Liver (tissue), 8 donors: ENCODE measurements at regions not wholly inside any gene's neighbourhood (a gene's known extent, or its start where the extent isn't known, plus 50 kb on each side); places are given as distances from the start of the nearest gene placed in this dataset.

Experiments
- DNase-seq: peaks from one replicate; pipeline ENCODE4 v3.0.0-alpha.2; 2017; ENCODE audit warnings: low spot score
- H3K27ac ChIP-seq, 2 donors: one replicate each; pipeline ENCODE4 v1.7.0; 2013; ENCODE audit warnings: inconsistent platforms in 2 of 2, low read length in 2 of 2, control low read depth in 1 of 2, low read depth in 1 of 2, mild to moderate bottlenecking in 1 of 2
- H3K27me3 ChIP-seq, 4 donors: one replicate each; pipeline versions ENCODE4 v1.6.1 to v1.7.0; 2013; ENCODE audit warnings: low read length in 3 of 4, inconsistent platforms in 1 of 4, mild to moderate bottlenecking in 1 of 4, moderate library complexity in 1 of 4; ENCODE audit not compliant: control insufficient read depth in 4 of 4, insufficient read depth in 4 of 4
- H3K36me3 ChIP-seq, 4 donors: one replicate each; pipeline versions ENCODE4 v1.6.1 to v1.7.0; 2013; ENCODE audit warnings: low read length in 3 of 4, mild to moderate bottlenecking in 3 of 4, low read depth in 1 of 4, moderate library complexity in 1 of 4; ENCODE audit not compliant: control insufficient read depth in 4 of 4, insufficient read depth in 3 of 4
- H3K4me1 ChIP-seq, 4 donors: one replicate each; pipeline versions ENCODE4 v1.6.1 to v1.7.0; 2013; ENCODE audit warnings: low read length in 3 of 4, mild to moderate bottlenecking in 3 of 4, moderate library complexity in 1 of 4; ENCODE audit not compliant: control insufficient read depth in 4 of 4, insufficient read depth in 4 of 4
- H3K4me3 ChIP-seq, 3 donors: one replicate each; pipeline versions ENCODE4 v1.6.1 to v1.7.0; 2013; ENCODE audit warnings: low read length in 3 of 3, control low read depth in 1 of 3, low read depth in 1 of 3, mild to moderate bottlenecking in 1 of 3
- H3K9ac ChIP-seq, 2 donors: one replicate each; pipeline ENCODE4 v1.7.0; 2013; ENCODE audit warnings: low read length in 2 of 2, mild to moderate bottlenecking in 2 of 2, moderate library complexity in 2 of 2, control low read depth in 1 of 2, low read depth in 1 of 2
- H3K9me3 ChIP-seq, 4 donors: one replicate each; pipeline versions ENCODE4 v1.6.1 to v1.7.0; 2013; ENCODE audit warnings: low read length in 3 of 4; ENCODE audit not compliant: control insufficient read depth in 4 of 4
- EGR1 ChIP-seq, 2 donors: IDR thresholded peaks; 2 replicates each; pipeline ENCODE4 v1.6.1; 2016 to 2018; ENCODE audit warnings: antibody characterized with exemption in 2 of 2, low read depth in 2 of 2
- FOXA1 ChIP-seq: IDR thresholded peaks from 2 replicates; pipeline ENCODE4 v1.6.1; 2016; ENCODE audit warnings: antibody characterized with exemption
- FOXA2 ChIP-seq: IDR thresholded peaks from 2 replicates; pipeline ENCODE4 v1.6.1; 2016; ENCODE audit warnings: antibody characterized with exemption
- GABPA ChIP-seq, 2 donors: IDR thresholded peaks in 1 of 2; conservative IDR thresholded peaks in 1 of 2; 2 replicates each; pipeline ENCODE4 v1.6.1; 2016; ENCODE audit warnings: antibody characterized with exemption in 2 of 2, mild to moderate bottlenecking in 1 of 2, moderate library complexity in 1 of 2
- HNF4A ChIP-seq, 2 donors: conservative IDR thresholded peaks; 2 replicates each; pipeline ENCODE4 v1.6.1; 2016; ENCODE audit warnings: antibody characterized with exemption in 2 of 2, mild to moderate bottlenecking in 2 of 2
- HNF4G ChIP-seq: IDR thresholded peaks from 2 replicates; pipeline ENCODE4 v1.6.1; 2016; ENCODE audit warnings: antibody characterized with exemption
- JUND ChIP-seq, 2 donors: IDR thresholded peaks; 2 replicates each; pipeline ENCODE4 v1.6.1; 2016; ENCODE audit warnings: antibody characterized with exemption in 2 of 2
- MAX ChIP-seq: IDR thresholded peaks from 2 replicates; pipeline ENCODE4 v1.6.1; 2016; ENCODE audit warnings: antibody characterized with exemption
- NR2F2 ChIP-seq: IDR thresholded peaks from 2 replicates; pipeline ENCODE4 v1.6.1; 2016; ENCODE audit warnings: antibody characterized with exemption
- RAD21 ChIP-seq, 2 donors: IDR thresholded peaks; 2 replicates each; pipeline ENCODE4 v1.6.1; 2016; ENCODE audit warnings: antibody characterized with exemption in 2 of 2, mild to moderate bottlenecking in 2 of 2
- REST ChIP-seq: IDR thresholded peaks from 2 replicates; pipeline ENCODE4 v1.6.1; 2016; ENCODE audit warnings: antibody characterized with exemption, mild to moderate bottlenecking
- RXRA ChIP-seq, 2 donors: IDR thresholded peaks; 2 replicates each; pipeline ENCODE4 v1.6.1; 2017 to 2018; ENCODE audit warnings: antibody characterized with exemption in 2 of 2, mild to moderate bottlenecking in 1 of 2
- SP1 ChIP-seq: IDR thresholded peaks from 2 replicates; pipeline ENCODE4 v1.6.1; 2018; ENCODE audit warnings: antibody characterized with exemption, mild to moderate bottlenecking
- TAF1 ChIP-seq: conservative IDR thresholded peaks from 2 replicates; pipeline ENCODE4 v1.6.1; 2016; ENCODE audit warnings: antibody characterized with exemption, mild to moderate bottlenecking
- WGBS: extraction: QIAGEN DNeasy Blood & Tissue Kit; methylation state at CpG from one replicate; pipeline ENCODE4 v1.1.7; 2013; 5-methylcytosine and 5-hydroxymethylcytosine counted together
- TF ChIP-seq, protein P1 (sequence below): fragments of 150-350 bp; IDR thresholded peaks from 2 replicates; pipeline ENCODE4 v1.5.1; 2017; ENCODE audit warnings: improper control_type of control experiment, low read depth, low read length; ENCODE audit not compliant: missing input control
- TF ChIP-seq, protein P2 (sequence below): IDR thresholded peaks from 2 replicates; pipeline ENCODE4 v1.6.1; 2016; ENCODE audit warnings: antibody characterized with exemption
- TF ChIP-seq, protein P3 (sequence below): IDR thresholded peaks from 2 replicates; pipeline ENCODE4 v1.6.1; 2016; ENCODE audit warnings: antibody characterized with exemption
- donor health status: healthy.
- donor health status: healthy.
- donor health status: healthy.
- donor health status: healthy.
- donor health status: healthy.

DNA sequence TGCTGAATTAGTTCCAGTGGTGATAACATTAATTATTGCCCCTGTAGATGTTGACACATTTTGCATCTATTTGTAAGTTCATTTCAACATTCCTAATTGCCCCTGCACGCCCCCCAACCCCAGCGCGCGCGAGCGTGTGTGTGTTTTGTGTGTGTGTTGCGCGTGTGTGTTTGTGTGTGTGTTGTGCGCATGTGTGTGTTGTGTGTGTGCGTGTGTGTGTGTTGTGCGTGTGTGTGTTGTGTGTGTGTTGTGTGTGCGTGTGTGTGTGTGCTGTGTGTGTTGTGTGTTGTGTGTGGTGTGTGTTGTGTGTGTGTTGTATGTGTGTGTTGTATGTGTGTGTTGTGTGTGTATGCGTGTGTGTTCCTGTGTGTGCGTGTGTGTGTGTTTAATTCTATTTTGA is 245.7 kb upstream of the GMDS start:
- 97% methylated on average over 14 of the region's 14 CpGs for WGBS
- Histone ChIP-seq H3K36me3 (no peaks in the 10 kb centered on the region), H3K9ac (no peak overlapping the region), H3K27ac (no peak overlapping the region), H3K4me3 (no peak overlapping the region), H3K9me3 (no peaks in the 10 kb centered on the region), H3K27me3 (no peaks in the 10 kb centered on the region), H3K4me1 (no peaks in the 10 kb centered on the region)
- TF ChIP-seq HNF4A (conservative IDR thresholded peaks at IDR 0.05) (no peak), GABPA (IDR thresholded peaks at IDR 0.05 in 1 of 2, conservative IDR thresholded peaks at IDR 0.05 in 1 of 2) (no peak), JUND (IDR thresholded peaks at IDR 0.05) (no peak), EGR1 (IDR thresholded peaks at IDR 0.05; ENCODE audit: low read depth in 2 of 2) (no peak), HNF4G (no peak), MAX (no peak), FOXA1 (no peak), NR2F2 (no peak), TAF1 (no peak), RAD21 (IDR thresholded peaks at IDR 0.05) (no peak), RXRA (IDR thresholded peaks at IDR 0.05) (no peak), FOXA2 (no peak)
- TF ChIP-seq, protein P1, sequence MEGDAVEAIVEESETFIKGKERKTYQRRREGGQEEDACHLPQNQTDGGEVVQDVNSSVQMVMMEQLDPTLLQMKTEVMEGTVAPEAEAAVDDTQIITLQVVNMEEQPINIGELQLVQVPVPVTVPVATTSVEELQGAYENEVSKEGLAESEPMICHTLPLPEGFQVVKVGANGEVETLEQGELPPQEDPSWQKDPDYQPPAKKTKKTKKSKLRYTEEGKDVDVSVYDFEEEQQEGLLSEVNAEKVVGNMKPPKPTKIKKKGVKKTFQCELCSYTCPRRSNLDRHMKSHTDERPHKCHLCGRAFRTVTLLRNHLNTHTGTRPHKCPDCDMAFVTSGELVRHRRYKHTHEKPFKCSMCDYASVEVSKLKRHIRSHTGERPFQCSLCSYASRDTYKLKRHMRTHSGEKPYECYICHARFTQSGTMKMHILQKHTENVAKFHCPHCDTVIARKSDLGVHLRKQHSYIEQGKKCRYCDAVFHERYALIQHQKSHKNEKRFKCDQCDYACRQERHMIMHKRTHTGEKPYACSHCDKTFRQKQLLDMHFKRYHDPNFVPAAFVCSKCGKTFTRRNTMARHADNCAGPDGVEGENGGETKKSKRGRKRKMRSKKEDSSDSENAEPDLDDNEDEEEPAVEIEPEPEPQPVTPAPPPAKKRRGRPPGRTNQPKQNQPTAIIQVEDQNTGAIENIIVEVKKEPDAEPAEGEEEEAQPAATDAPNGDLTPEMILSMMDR: no peak
- TF ChIP-seq, protein P2, sequence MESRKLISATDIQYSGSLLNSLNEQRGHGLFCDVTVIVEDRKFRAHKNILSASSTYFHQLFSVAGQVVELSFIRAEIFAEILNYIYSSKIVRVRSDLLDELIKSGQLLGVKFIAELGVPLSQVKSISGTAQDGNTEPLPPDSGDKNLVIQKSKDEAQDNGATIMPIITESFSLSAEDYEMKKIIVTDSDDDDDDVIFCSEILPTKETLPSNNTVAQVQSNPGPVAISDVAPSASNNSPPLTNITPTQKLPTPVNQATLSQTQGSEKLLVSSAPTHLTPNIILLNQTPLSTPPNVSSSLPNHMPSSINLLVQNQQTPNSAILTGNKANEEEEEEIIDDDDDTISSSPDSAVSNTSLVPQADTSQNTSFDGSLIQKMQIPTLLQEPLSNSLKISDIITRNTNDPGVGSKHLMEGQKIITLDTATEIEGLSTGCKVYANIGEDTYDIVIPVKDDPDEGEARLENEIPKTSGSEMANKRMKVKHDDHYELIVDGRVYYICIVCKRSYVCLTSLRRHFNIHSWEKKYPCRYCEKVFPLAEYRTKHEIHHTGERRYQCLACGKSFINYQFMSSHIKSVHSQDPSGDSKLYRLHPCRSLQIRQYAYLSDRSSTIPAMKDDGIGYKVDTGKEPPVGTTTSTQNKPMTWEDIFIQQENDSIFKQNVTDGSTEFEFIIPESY: no peak
- TF ChIP-seq, protein P3, sequence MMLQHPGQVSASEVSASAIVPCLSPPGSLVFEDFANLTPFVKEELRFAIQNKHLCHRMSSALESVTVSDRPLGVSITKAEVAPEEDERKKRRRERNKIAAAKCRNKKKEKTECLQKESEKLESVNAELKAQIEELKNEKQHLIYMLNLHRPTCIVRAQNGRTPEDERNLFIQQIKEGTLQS: no peak
- DNase-seq: no peak

- Histone ChIP-seq H3K9me3 (no peaks in the 10 kb centered on the region), H3K27me3 (no peaks in the 10 kb centered on the region), H3K4me3 (no peak overlapping the region), H3K27ac (no peak overlapping the region), H3K9ac (no peak overlapping the region), H3K36me3 (no peaks in the 10 kb centered on the region), H3K4me1 (no peaks in the 10 kb centered on the region)
- no peak for DNase-seq
- WGBS: 92% methylated on average over 6 of the region's 6 CpGs
- TF ChIP-seq RAD21 (IDR thresholded peaks at IDR 0.05) (no peak), EGR1 (IDR thresholded peaks at IDR 0.05; ENCODE audit: low read depth in 2 of 2) (no peak), NR2F2 (no peak), SP1 (no peak), REST (no peak), FOXA2 (no peak), HNF4A (conservative IDR thresholded peaks at IDR 0.05) (no peak), MAX (no peak), GABPA (IDR thresholded peaks at IDR 0.05 in 1 of 2, conservative IDR thresholded peaks at IDR 0.05 in 1 of 2) (no peak), TAF1 (no peak), JUND (IDR thresholded peaks at IDR 0.05) (no peak), RXRA (IDR thresholded peaks at IDR 0.05) (no peak)
- TF ChIP-seq, protein P1: no peak
- TF ChIP-seq, protein P2: no peak
These were observed 243.2 kb upstream of the GMDS start for GRCh38 chr6:2488578-2488977.
